ENCODE measurements at regions not wholly inside any gene's neighbourhood (a gene's known extent, or its start where the extent isn't known, plus 50 kb on each side); places are given as distances from the start of the nearest gene placed in this dataset.

- no peaks in the 10 kb centered on the region for H3K36me3 ChIP-seq (ENCODE audit: control insufficient read depth, insufficient read depth, low read length)
- no peak for TF ChIP-seq CTCF (IDR thresholded peaks at IDR 0.05; ENCODE audit: insufficient read depth, low read length, severe bottlenecking)
- H3K4me3 ChIP-seq (ENCODE audit: low read depth, low read length) = no peak overlapping the region
- H3K27me3 ChIP-seq (ENCODE audit: control insufficient read depth, insufficient read depth, low read length) = no peaks in the 10 kb centered on the region
- DNase-seq (ENCODE audit: low read depth) = no peak
- FAIRE-seq = no peak
Observed at GRCh38 chr1:201670517-201670916, 131.6 kb downstream of the NAV1 start.

- DNase-seq (ENCODE audit: low read depth) (no peak), FAIRE-seq (no peak)
- H3K27me3 ChIP-seq (ENCODE audit: control insufficient read depth, insufficient read depth, low read length) = no peaks in the 10 kb centered on the region
- no peak for TF ChIP-seq CTCF (IDR thresholded peaks at IDR 0.05; ENCODE audit: insufficient read depth, low read length, severe bottlenecking)
- H3K4me3 ChIP-seq (ENCODE audit: low read depth, low read length) = no peak overlapping the region
- no peaks in the 10 kb centered on the region for H3K36me3 ChIP-seq (ENCODE audit: control insufficient read depth, insufficient read depth, low read length)
Observed at GRCh38 chr1:201672685-201673084, 133.8 kb downstream of the NAV1 start.

- Histone ChIP-seq H3K4me3 (ENCODE audit: low read depth, low read length) (no peak overlapping the region), H3K36me3 (ENCODE audit: control insufficient read depth, insufficient read depth, low read length) (no peaks in the 10 kb centered on the region), H3K27me3 (ENCODE audit: control insufficient read depth, insufficient read depth, low read length) (peaks cover under 1% of the 10 kb centered on the region)
- FAIRE-seq (no peak), DNase-seq (ENCODE audit: low read depth) (no peak)
- no peak for TF ChIP-seq CTCF (IDR thresholded peaks at IDR 0.05; ENCODE audit: insufficient read depth, low read length, severe bottlenecking)
Observed at GRCh38 chr1:201673093-201673492, 134.2 kb downstream of the NAV1 start.

GRCh38 chr1:201673915-201674314 lies 135.0 kb downstream of the NAV1 start:
- Histone ChIP-seq H3K27me3 (ENCODE audit: control insufficient read depth, insufficient read depth, low read length) (peaks cover 2% of the 10 kb centered on the region), H3K4me3 (ENCODE audit: low read depth, low read length) (no peak overlapping the region), H3K36me3 (ENCODE audit: control insufficient read depth, insufficient read depth, low read length) (no peaks in the 10 kb centered on the region)
- no peak for FAIRE-seq
- no peak for DNase-seq (ENCODE audit: low read depth)
- TF ChIP-seq CTCF (IDR thresholded peaks at IDR 0.05; ENCODE audit: insufficient read depth, low read length, severe bottlenecking) = no peak

GRCh38 chr1:201675143-201675542 lies 136.2 kb downstream of the NAV1 start:
- TF ChIP-seq CTCF (IDR thresholded peaks at IDR 0.05; ENCODE audit: insufficient read depth, low read length, severe bottlenecking) = no peak
- DNase-seq (ENCODE audit: low read depth) = no peak
- no peak overlapping the region for H3K4me3 ChIP-seq (ENCODE audit: low read depth, low read length)
- no peaks in the 10 kb centered on the region for H3K36me3 ChIP-seq (ENCODE audit: control insufficient read depth, insufficient read depth, low read length)
- H3K27me3 ChIP-seq (ENCODE audit: control insufficient read depth, insufficient read depth, low read length) = peaks cover 2% of the 10 kb centered on the region
- no peak for FAIRE-seq

- Histone ChIP-seq H3K4me3 (ENCODE audit: low read depth, low read length) (no peak overlapping the region), H3K27me3 (ENCODE audit: control insufficient read depth, insufficient read depth, low read length) (peaks cover 2% of the 10 kb centered on the region), H3K36me3 (ENCODE audit: control insufficient read depth, insufficient read depth, low read length) (no peaks in the 10 kb centered on the region)
- DNase-seq (ENCODE audit: low read depth) (no peak), FAIRE-seq (no peak)
- no peak for TF ChIP-seq CTCF (IDR thresholded peaks at IDR 0.05; ENCODE audit: insufficient read depth, low read length, severe bottlenecking)
Observed at GRCh38 chr1:201676197-201676596, 137.3 kb downstream of the NAV1 start.
